GM21367 (cell line): ENCODE measurements at regions not wholly inside any gene's neighbourhood (a gene's known extent, or its start where the extent isn't known, plus 50 kb on each side); places are given as distances from the start of the nearest gene placed in this dataset.

Experiments
- ATAC-seq: cut with Tn5 transposase; IDR thresholded peaks from one replicate; pipeline ENCODE4 v1.9.1; 2021; ENCODE audit not compliant: unreplicated experiment

GRCh38 chr3:177524742-177525141, 327.5 kb upstream of the TBL1XR1 start:
- ATAC-seq, result no peak

DNA sequence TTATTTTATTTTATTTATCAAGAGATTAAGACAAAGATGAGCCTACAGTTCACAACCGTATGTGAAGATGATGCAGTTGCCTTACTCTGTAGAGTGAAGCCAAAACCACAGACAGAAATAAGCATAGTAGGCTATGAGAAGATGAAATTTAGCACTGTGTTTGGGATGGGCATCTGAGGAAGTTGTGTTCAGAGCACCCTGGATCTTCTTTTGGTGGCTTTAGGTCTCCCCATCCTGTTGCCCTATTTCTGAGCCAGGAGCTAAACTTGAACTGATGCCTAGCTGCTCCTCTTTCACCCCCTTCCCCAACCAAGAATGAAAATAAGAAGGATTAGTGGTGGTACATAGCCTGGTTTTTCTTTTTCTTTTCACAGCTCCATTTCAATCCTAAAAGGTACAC, 328.1 kb upstream of the TBL1XR1 start:
- no peak for ATAC-seq

GRCh38 chr3:177525987-177526712, 328.9 kb upstream of the TBL1XR1 start:
- ATAC-seq, result no peak

DNA sequence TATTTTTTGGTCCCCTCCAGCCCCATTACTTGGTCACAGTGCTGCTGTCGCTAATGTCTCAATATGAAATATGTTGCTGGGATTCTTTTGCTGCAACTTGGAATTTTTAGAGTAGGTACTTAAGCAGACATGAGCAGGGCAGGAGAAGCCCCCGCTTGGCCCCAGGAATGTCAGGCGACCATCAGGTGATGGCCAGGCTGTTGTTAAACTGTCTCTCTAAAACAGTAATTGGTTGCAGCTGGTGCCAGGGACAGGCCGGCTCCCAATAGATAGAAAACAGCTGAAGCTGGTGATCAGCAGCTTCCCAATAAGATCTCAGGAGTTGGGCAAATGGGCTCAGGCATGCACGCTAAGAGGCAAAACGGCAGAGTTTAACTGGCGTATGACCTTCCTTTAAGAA, 329.9 kb upstream of the TBL1XR1 start:
- no peak for ATAC-seq

DNA sequence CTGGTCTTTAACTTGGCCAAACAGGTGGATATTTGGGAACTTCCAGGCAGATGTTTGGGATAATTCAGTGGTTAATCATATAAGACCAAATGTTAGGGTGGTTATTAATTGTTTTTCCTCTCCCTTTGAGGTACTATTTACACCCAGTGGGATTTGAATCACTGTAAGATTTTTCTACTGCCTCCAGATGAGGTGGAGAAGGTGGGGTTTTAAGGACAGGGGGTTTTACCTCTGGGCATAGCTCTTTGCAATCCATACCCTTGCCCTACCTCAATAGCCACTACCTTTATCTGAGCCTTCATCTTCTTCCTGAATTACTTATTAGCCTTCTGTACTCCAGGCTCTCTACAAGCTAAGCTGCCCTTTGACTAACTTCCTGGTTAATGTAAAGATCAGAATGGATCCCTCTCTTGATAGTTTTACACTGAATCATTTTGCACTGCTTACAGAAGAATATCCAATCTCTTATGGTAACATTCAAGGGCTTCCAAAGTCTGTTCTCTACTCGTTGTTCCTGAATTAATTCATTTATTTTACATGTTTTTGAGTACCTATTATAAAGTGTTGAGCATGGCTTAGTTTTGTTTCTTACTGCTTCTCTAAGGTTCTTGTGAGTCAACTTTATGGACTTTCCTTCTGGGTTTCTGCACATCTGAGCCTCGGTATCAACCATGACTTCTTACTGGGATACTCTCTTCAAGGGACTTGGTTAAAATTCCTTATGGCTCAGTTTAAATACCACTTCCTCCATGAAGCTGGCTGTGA, 331.2 kb upstream of the TBL1XR1 start:
- ATAC-seq, result no peak

DNA sequence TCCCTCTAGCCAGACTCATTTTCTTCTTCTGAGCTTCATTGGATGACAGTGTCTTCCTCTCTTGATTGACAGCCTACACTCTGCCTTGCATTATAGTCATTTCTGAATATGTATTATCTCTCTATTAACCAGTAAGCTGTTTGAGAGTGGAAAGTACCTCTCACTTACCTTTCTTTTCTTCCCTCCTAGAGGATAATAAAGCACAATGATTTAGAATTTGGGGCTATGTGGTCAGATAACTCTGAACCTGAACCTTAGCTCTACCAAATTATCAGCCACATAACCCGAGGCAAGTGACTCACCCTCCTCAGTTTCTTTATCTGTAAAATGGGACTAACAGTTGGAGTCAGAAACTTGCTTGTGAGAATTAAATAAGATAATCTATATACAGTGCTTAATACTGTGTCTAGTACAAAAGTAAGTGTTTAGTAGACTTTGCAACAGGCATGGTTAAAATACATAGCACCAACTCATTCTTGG, 331.8 kb upstream of the TBL1XR1 start:
- ATAC-seq, result no peak

- ATAC-seq, result no peak
Measured at GRCh38 chr3:177529716-177530335, 332.5 kb upstream of the TBL1XR1 start.

DNA sequence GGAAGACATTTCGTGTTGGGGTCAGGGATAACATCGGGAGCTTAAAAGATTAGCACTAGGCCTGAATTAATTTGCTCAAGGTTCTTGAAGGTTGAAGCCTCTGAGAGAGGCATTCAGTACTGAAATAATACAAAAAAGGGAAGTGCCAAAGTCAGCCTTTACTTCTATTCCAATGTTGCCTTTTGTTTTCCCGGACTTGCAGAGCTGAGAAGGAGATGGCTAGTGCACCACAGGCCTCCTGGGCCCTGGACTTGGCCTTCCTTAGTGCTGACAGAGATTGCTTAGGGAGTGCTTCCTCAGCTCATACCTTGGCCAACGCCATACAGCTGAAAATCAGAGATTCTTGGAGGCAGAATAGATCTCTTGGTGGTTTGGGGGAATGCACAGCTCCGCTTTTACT, 333.6 kb upstream of the TBL1XR1 start:
- no peak for ATAC-seq

DNA sequence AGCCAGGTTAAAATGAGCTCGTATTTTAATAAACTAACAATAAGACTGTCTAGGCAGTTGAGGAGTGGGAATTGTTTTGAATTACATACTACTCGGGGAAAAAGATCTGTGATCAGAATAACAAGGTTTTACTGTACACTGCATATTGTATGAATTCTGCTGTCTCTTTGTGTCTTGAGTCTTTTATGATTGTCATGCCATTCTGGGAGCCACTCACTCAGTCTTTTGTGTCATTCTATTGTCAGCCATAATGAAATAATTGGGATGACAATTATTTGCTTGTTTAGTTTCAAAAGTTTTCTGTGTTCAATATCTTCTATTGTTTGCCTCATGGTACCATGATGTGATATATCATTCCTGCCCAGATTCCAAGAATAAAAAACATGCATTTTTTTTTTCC, 339.6 kb upstream of the TBL1XR1 start:
- ATAC-seq, result no peak

GRCh38 chr3:177537612-177538011, 340.3 kb upstream of the TBL1XR1 start:
- no peak for ATAC-seq

DNA sequence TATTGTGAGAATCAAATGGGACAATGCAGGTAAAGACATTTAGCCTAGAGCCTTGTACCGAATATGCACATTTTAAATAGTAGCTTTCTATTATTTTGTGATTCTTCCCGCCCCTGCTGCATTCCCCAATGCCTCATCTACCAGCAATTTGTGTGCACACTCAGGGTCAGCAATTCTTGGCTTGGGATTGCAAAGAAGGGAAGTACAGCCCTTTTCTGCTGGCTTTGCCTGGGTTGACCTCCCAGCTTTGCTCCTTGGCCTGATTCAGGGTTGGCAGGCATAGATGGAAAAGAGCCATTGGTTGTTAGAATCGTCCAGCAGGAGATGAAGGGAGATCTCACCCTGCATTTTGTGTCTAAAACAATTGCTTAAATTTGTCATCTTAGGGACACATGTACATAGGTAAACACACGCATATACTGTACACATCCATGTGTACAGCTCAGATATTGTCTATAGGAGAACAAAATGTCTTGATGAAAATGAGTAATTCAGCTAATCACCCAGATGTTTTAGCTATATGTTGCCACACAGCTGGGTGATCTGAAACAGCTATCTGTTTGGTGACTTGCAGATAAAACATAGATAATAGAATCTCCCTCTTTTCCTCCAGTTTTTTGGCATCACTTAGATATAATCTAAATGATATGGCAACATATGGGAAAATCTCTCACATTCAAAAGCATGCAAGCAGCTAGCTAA, 340.9 kb upstream of the TBL1XR1 start:
- no peak for ATAC-seq

DNA sequence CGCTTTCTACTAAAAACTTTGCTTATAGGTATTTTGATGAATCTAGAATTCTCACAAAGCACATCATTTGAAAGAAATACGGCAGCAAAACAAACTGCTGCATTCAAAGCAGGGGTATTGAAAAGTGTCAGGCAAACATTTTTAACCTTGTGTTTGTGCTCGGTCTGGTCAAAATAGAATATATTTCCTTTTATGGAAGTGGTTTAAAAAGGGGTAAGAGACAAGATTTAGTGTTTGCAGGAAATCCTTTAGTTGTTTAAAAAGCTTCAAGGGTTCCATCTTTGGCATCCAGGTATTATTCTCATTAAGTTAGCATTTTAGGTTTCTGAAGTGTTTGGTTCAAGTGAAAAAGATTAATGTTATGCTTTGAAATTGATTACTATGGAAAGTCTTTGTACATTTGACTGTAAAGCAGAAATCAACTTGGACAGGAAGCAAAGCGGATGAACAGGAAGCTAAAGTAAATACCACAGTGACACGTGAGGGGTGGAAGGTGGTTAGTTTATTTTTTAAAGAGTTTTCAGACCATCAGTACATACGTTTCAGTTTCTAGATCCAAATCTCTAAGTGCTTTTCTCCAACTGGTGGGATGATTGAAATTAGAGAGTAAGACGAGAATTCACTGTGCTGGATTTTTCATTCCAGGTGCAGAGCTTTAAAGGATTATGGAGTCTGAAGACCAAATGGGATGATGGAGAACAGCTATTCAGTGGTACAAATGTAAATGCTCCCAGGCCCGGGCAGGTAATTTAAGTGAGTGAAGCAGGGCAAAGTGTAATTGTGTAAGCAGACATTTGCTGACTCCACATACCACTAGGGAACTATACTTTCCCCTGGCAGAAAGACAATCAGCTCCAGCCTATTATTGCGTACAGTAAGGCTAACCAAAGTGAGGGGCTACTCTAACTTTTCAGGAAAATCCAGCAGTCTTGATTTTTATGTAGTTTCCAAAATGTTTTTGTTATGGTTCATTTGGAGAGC, 341.8 kb upstream of the TBL1XR1 start:
- peak; percentile 92 for ATAC-seq

GRCh38 chr3:177541541-177541940, 344.3 kb upstream of the TBL1XR1 start:
- ATAC-seq, result no peak

DNA sequence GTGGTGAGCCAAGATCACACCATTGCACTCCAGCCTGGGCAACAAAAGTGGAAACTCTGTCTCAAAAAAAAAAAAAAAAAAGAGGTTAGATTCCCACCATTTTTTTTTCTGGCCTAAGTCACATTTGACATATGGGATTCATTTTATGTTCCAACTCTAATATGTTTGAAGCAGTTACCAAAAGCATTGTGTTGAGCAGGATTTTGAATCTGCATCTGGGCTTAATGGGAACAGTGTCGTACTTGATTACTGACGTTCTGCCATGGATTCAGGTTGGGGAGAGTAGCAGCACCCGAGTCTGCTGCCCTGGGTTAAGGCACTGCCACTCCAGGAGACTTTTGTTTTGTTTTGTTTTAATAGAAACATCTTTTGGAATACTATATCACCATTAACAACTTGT, 348.7 kb upstream of the TBL1XR1 start:
- ATAC-seq, result no peak

GRCh38 chr3:177547711-177548350, 350.5 kb upstream of the TBL1XR1 start:
- no peak for ATAC-seq

DNA sequence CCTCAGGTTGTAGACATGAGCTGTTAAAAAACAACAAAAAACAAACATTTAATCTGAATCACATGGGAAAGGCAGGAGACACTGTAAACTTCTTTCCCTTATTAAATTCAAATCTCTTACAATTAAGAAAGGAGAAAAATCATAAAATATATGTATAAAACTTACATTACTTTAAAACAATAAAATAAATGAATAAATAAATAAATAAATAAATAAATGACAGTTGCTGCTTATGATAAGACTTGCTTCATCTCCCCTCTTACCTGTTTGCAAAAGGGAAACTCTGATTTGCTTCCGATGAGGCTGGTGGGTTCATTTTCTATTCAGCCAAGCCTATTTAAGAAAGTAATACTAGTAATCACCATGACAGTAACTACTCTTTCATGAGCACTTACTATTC, 353.4 kb upstream of the TBL1XR1 start:
- no peak for ATAC-seq

DNA sequence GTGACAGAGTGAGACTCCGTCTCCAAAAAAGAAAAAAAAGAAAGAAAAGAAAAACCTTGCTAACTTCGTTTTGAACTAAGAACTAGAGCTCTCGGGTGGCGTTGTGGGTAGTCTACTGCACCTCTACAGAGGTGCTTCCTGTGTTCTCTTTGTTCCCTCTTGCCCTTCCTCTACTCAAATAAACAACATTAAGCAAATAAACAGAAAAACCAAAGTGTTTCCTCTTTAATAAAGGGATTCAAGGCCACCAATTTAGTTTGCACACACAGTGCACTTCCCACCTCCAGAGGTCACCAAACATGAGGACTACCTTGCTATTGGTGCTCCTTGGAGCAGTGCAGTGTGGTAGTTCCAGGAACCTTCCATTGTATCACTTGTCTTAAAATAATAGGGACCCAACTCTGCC, 354.2 kb upstream of the TBL1XR1 start:
- ATAC-seq, result no peak

DNA sequence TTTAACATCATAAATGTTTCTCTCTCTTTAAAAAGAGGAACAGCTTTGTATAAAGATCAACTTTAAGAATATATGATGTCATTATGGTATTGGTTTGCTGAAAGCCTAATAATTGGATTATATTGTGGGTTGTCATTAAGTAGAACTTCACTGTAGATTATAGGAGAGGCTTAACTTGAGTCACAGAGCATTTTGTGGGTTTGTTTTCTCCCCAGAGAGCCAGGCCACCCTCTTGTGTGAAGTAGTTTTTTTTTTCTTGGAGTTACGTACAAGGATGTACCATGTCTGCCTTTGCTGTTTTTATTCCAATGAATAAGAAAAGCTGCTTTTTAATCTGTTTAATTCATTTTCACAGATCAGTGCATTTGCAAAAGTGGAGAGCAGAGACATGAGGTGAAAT, 354.8 kb upstream of the TBL1XR1 start:
- ATAC-seq, result no peak

GRCh38 chr3:177553012-177553411, 355.7 kb upstream of the TBL1XR1 start:
- no peak for ATAC-seq

GRCh38 chr3:177553579-177553978, 356.3 kb upstream of the TBL1XR1 start:
- no peak for ATAC-seq
